H1 (cell line): ENCODE measurements at regions not wholly inside any gene's neighbourhood (a gene's known extent, or its start where the extent isn't known, plus 50 kb on each side); places are given as distances from the start of the nearest gene placed in this dataset.

Experiments used
- BRCA1 ChIP-seq: IDR thresholded peaks from 2 replicates; pipeline ENCODE4 v1.6.1; 2012; ENCODE audit warnings: low read depth, low read length, improper control_type of control experiment
- CBX5 ChIP-seq: fragments of 300-800, 300-1000 bp; sonication (generic); IDR thresholded peaks from 2 replicates; pipeline ENCODE4 v1.7.1; 2016; ENCODE audit warnings: antibody characterized with exemption, low read length, low read depth
- CHD2 ChIP-seq: IDR thresholded peaks from 2 replicates; pipeline ENCODE4 v1.6.1; 2012; ENCODE audit warnings: low read length, improper control_type of control experiment
- CTCF ChIP-seq, 3 experiments: IDR thresholded peaks; 1 replicate in 2 of 3; 2 replicates in 1 of 3; pipeline versions ENCODE4 v1.5.1 to v1.6.1; 2011; ENCODE audit warnings: low read length in 3 of 3, mild to moderate bottlenecking in 3 of 3, inconsistent platforms in 2 of 3, low read depth in 1 of 3, moderate library complexity in 1 of 3; ENCODE audit not compliant: insufficient read depth in 1 of 3; ENCODE audit errors: control extremely low read depth in 1 of 3
- EGR1 ChIP-seq: IDR thresholded peaks from 2 replicates; pipeline ENCODE4 v1.6.1; 2011; ENCODE audit warnings: low read depth, low read length, borderline replicate concordance
- EP300 ChIP-seq, 2 experiments: IDR thresholded peaks; 1 replicate in 1 of 2; 2 replicates in 1 of 2; pipeline ENCODE4 v1.6.1; 2011 to 2012; ENCODE audit warnings: low read depth in 2 of 2, low read length in 2 of 2, mild to moderate bottlenecking in 2 of 2, borderline replicate concordance in 1 of 2, inconsistent platforms in 1 of 2, moderate library complexity in 1 of 2
- FOSL1 ChIP-seq: IDR thresholded peaks from 2 replicates; pipeline ENCODE4 v1.6.1; 2011; ENCODE audit warnings: mild to moderate bottlenecking, low read depth, low read length, moderate library complexity; ENCODE audit not compliant: insufficient read depth
- GABPA ChIP-seq: IDR thresholded peaks from 2 replicates; pipeline ENCODE4 v1.6.1; 2011; ENCODE audit warnings: mild to moderate bottlenecking, low read length, moderate library complexity, borderline replicate concordance; ENCODE audit not compliant: insufficient read depth
- GTF2F1 ChIP-seq: IDR thresholded peaks from 2 replicates; pipeline ENCODE4 v1.6.1; 2012; ENCODE audit warnings: low read depth, low read length, improper control_type of control experiment, borderline replicate concordance
- JUND ChIP-seq: IDR thresholded peaks from 2 replicates; pipeline ENCODE4 v1.6.1; 2011; ENCODE audit warnings: mild to moderate bottlenecking, improper control_type of control experiment, low read length
- PHF8 ChIP-seq: fragments of 200-600 bp; sonication (generic); conservative IDR thresholded peaks from 2 replicates; pipeline ENCODE4 v1.7.1; 2012; ENCODE audit warnings: low read depth, mild to moderate bottlenecking, inconsistent platforms, low read length, moderate library complexity
- POLR2A ChIP-seq, 2 experiments: IDR thresholded peaks; 1 replicate in 1 of 2; 2 replicates in 1 of 2; pipeline ENCODE4 v1.6.1; 2011; ENCODE audit warnings: low read depth in 2 of 2, low read length in 2 of 2, mild to moderate bottlenecking in 2 of 2; ENCODE audit errors: control extremely low read depth in 1 of 2
- POLR2AphosphoS5 ChIP-seq: IDR thresholded peaks from 2 replicates; pipeline ENCODE4 v1.6.1; 2011; ENCODE audit warnings: low read depth, low read length
- TBP ChIP-seq: IDR thresholded peaks from 2 replicates; pipeline ENCODE4 v1.6.1; 2011; ENCODE audit warnings: low read depth, low read length, improper control_type of control experiment

GRCh38 chr1:118363396-118363795 lies 178.4 kb upstream of the SPAG17 start:
- TF ChIP-seq PHF8 (no peak), BRCA1 (no peak), CTCF (IDR thresholded peaks at IDR 0.05; ENCODE audit: control extremely low read depth in 1 of 3, insufficient read depth in 1 of 3, low read depth in 1 of 3, low read length in 3 of 3) (no peak), CHD2 (no peak), JUND (no peak), EGR1 (no peak), GTF2F1 (no peak), EP300 (IDR thresholded peaks at IDR 0.05; ENCODE audit: borderline replicate concordance in 1 of 2, low read depth in 2 of 2, low read length in 2 of 2) (no peak), POLR2A (IDR thresholded peaks at IDR 0.05; ENCODE audit: control extremely low read depth in 1 of 2, low read depth in 2 of 2, low read length in 2 of 2) (no peak), TBP (no peak), POLR2AphosphoS5 (no peak), GABPA (no peak), FOSL1 (no peak), CBX5 (no peak)
